ENCODE measurements at regions not wholly inside any gene's neighbourhood (a gene's known extent, or its start where the extent isn't known, plus 50 kb on each side); places are given as distances from the start of the nearest gene placed in this dataset.

- H3K4me1 ChIP-seq (ENCODE audit: low read depth), result no peaks in the 10 kb centered on the region
- H3K4me3 ChIP-seq, result no peak overlapping the region
- no peaks in the 10 kb centered on the region for H3K36me3 ChIP-seq
- H3K27me3 ChIP-seq, result no peaks in the 10 kb centered on the region
- H3K9me3 ChIP-seq (ENCODE audit: low read depth), result no peaks in the 10 kb centered on the region
- DNase-seq (ENCODE audit: low read depth in 1 of 2, low spot score in 1 of 2), result no peak
- H3K27ac ChIP-seq, result no peak overlapping the region
- TF ChIP-seq CTCF (IDR thresholded peaks at IDR 0.05; ENCODE audit: low read depth, low read length), result no peak
Measured at GRCh38 chr15:29550834-29551465, 271.3 kb downstream of the TJP1 start.

GRCh38 chr15:29548006-29548405, 274.3 kb downstream of the TJP1 start:
- TF ChIP-seq CTCF (IDR thresholded peaks at IDR 0.05; ENCODE audit: low read depth, low read length), result no peak
- DNase-seq (ENCODE audit: low read depth in 1 of 2, low spot score in 1 of 2), result no peak

GRCh38 chr15:29544513-29545128, 275.0 kb upstream of the NSMCE3 start:
- TF ChIP-seq CTCF (IDR thresholded peaks at IDR 0.05; ENCODE audit: low read depth, low read length), result no peak
- Histone ChIP-seq H3K36me3 (no peaks in the 10 kb centered on the region), H3K27me3 (no peaks in the 10 kb centered on the region), H3K9me3 (ENCODE audit: low read depth) (no peaks in the 10 kb centered on the region), H3K4me1 (ENCODE audit: low read depth) (no peaks in the 10 kb centered on the region), H3K4me3 (no peak overlapping the region), H3K27ac (no peak overlapping the region)
- no peak for DNase-seq (ENCODE audit: low read depth in 1 of 2, low spot score in 1 of 2)

More at GRCh38 chr15:29548006-29548405, 274.3 kb downstream of the TJP1 start:
- no peaks in the 10 kb centered on the region for H3K9me3 ChIP-seq (ENCODE audit: low read depth)
- H3K4me3 ChIP-seq, result no peak overlapping the region
- no peaks in the 10 kb centered on the region for H3K27me3 ChIP-seq
- no peak overlapping the region for H3K27ac ChIP-seq
- H3K36me3 ChIP-seq, result no peaks in the 10 kb centered on the region
- no peaks in the 10 kb centered on the region for H3K4me1 ChIP-seq (ENCODE audit: low read depth)

- no peak for DNase-seq (ENCODE audit: low read depth in 1 of 2, low spot score in 1 of 2)
- H3K27ac ChIP-seq, result no peak overlapping the region
- TF ChIP-seq CTCF (IDR thresholded peaks at IDR 0.05; ENCODE audit: low read depth, low read length), result no peak
- no peak overlapping the region for H3K4me3 ChIP-seq
- no peaks in the 10 kb centered on the region for H3K27me3 ChIP-seq
- H3K36me3 ChIP-seq, result no peaks in the 10 kb centered on the region
- H3K9me3 ChIP-seq (ENCODE audit: low read depth), result no peaks in the 10 kb centered on the region
- no peaks in the 10 kb centered on the region for H3K4me1 ChIP-seq (ENCODE audit: low read depth)
Measured at GRCh38 chr15:29542994-29543393, 273.4 kb upstream of the NSMCE3 start.

- Histone ChIP-seq H3K4me1 (ENCODE audit: low read depth) (no peaks in the 10 kb centered on the region), H3K9me3 (ENCODE audit: low read depth) (no peaks in the 10 kb centered on the region), H3K4me3 (no peak overlapping the region), H3K27me3 (no peaks in the 10 kb centered on the region), H3K27ac (no peak overlapping the region), H3K36me3 (no peaks in the 10 kb centered on the region)
- DNase-seq (ENCODE audit: low read depth in 1 of 2, low spot score in 1 of 2), result no peak
- no peak for TF ChIP-seq CTCF (IDR thresholded peaks at IDR 0.05; ENCODE audit: low read depth, low read length)
Measured at GRCh38 chr15:29541309-29541708, 271.7 kb upstream of the NSMCE3 start.

Data from cardiac muscle cell (in vitro differentiated cells and primary cell).